Esophagus muscularis mucosa (tissue), 3 donors: ENCODE measurements at regions not wholly inside any gene's neighbourhood (a gene's known extent, or its start where the extent isn't known, plus 50 kb on each side); places are given as distances from the start of the nearest gene placed in this dataset.

ENCODE experiments used
- POLR2AphosphoS5 ChIP-seq, 2 donors: sonication (generic); formaldehyde crosslinking; IDR thresholded peaks; one replicate each; pipeline ENCODE4 v1.6.1; 2017; ENCODE audit warnings: antibody characterized with exemption in 2 of 2
- TF ChIP-seq, protein P1 (sequence below), 3 experiments: fragments of 200-600 bp in 2 of 3; fragments of 450-650 bp in 1 of 3; sonication (generic) in 2 of 3; IDR thresholded peaks; one replicate each; pipeline ENCODE4 v1.5.1; 2017 to 2019; ENCODE audit warnings: antibody characterized with exemption in 3 of 3, mild to moderate bottlenecking in 2 of 3, moderate library complexity in 1 of 3

DNA sequence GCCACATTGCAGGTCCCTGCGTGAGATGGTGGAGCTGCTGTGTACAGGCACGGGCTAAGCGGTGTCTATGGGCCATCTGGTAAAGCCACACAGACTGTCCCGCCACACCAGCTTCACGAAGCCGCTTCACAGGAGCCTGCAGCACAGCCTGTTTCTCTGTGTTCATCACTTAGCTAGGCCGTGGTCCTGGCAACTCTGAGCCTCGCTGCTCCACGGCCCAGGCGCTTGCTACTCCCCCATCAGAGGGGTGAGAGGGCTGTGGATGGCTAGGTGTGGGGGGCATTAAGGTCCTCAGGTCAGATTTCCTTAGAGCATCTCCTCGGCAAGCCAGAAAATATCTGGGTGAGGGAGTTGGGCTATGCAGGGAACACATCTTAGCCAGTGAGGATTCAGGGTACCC lies 225.7 kb downstream of the GLI2 start:
- TF ChIP-seq POLR2AphosphoS5 (IDR thresholded peaks at IDR 0.05) = no peak
- TF ChIP-seq, protein P1, sequence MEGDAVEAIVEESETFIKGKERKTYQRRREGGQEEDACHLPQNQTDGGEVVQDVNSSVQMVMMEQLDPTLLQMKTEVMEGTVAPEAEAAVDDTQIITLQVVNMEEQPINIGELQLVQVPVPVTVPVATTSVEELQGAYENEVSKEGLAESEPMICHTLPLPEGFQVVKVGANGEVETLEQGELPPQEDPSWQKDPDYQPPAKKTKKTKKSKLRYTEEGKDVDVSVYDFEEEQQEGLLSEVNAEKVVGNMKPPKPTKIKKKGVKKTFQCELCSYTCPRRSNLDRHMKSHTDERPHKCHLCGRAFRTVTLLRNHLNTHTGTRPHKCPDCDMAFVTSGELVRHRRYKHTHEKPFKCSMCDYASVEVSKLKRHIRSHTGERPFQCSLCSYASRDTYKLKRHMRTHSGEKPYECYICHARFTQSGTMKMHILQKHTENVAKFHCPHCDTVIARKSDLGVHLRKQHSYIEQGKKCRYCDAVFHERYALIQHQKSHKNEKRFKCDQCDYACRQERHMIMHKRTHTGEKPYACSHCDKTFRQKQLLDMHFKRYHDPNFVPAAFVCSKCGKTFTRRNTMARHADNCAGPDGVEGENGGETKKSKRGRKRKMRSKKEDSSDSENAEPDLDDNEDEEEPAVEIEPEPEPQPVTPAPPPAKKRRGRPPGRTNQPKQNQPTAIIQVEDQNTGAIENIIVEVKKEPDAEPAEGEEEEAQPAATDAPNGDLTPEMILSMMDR (IDR thresholded peaks at IDR 0.05) = no peak
